ENCODE measurements at regions not wholly inside any gene's neighbourhood (a gene's known extent, or its start where the extent isn't known, plus 50 kb on each side); places are given as distances from the start of the nearest gene placed in this dataset.

GRCh38 chrX:82675104-82675503 lies 833.0 kb upstream of the POU3F4 start:
- no peak overlapping the region for H3K4me3 ChIP-seq (ENCODE audit: control insufficient read depth, low read depth, low read length)
- DNase-seq (ENCODE audit: low read depth) = no peak
- no peak for TF ChIP-seq CTCF (conservative IDR thresholded peaks at IDR 0.05; ENCODE audit: control insufficient read depth, insufficient read depth, low read depth, low read length)

DNA sequence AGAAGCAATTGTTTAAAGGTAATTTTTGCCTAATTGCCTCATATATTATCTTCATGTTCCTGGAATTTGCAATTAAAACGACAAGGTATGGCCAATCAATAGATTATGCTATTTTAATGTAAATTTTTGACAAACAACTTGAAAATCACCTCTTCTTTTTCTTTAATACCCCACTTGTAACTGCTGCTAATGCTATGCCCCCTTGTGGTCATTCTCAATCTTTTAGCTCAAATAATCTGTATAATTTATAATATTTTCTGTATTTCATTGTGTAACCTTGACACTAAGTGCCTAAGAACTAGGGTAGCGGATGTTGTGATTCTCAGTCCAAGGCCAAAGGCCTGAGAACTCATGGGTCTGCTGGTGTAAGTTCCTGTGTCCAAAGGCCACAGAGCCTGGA lies 831.7 kb upstream of the POU3F4 start:
- no peak overlapping the region for H3K4me3 ChIP-seq (ENCODE audit: control insufficient read depth, low read depth, low read length)
- peak; percentile 3 for DNase-seq (ENCODE audit: low read depth)
- TF ChIP-seq CTCF (conservative IDR thresholded peaks at IDR 0.05; ENCODE audit: control insufficient read depth, insufficient read depth, low read depth, low read length) = peak; percentile 19

GRCh38 chrX:82677286-82677685 lies 830.8 kb upstream of the POU3F4 start:
- TF ChIP-seq CTCF (conservative IDR thresholded peaks at IDR 0.05; ENCODE audit: control insufficient read depth, insufficient read depth, low read depth, low read length) = no peak
- DNase-seq (ENCODE audit: low read depth) = no peak
- no peak overlapping the region for H3K4me3 ChIP-seq (ENCODE audit: control insufficient read depth, low read depth, low read length)

DNA sequence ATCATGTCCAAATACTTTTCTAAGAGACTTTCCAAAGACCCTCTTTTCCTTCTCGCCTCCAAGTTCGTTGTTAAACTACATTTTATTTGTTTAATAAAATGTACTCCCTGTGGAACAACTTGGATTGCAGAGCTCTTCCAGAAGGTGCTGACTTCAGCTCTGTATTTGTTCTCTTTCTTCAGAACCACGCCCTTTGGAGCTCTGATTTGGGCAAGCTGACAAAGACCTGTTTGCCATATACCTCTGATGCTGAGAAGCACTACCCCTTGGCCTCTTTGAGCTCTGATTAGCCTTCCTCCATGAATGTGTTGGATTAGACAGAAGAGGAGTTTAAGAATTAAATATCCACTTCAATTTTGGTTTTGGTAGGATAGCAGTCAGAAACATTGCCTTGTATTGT lies 815.1 kb upstream of the POU3F4 start:
- no peak overlapping the region for H3K4me3 ChIP-seq (ENCODE audit: control insufficient read depth, low read depth, low read length)
- TF ChIP-seq CTCF (conservative IDR thresholded peaks at IDR 0.05; ENCODE audit: control insufficient read depth, insufficient read depth, low read depth, low read length) = no peak
- no peak for DNase-seq (ENCODE audit: low read depth)

DNA sequence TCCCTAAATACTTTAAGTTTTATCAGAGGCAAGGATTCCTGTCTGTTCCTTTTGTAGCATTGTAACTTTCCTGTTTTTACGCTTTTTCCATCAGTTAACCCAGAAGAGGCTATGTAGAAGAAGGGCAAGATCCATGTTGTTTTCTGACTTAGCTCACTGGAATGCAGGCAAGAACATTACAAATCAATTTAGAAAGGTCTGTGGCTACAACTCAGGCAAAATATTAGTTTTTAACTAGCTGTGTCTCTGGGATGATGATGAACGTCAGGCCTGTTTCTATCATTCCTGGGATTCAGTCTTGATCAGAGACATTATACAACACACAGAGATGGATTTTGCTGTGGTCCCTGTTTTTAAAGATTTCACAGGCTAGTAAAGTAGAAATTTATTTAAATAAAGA lies 813.0 kb upstream of the POU3F4 start:
- H3K4me3 ChIP-seq (ENCODE audit: control insufficient read depth, low read depth, low read length) = no peak overlapping the region
- no peak for TF ChIP-seq CTCF (conservative IDR thresholded peaks at IDR 0.05; ENCODE audit: control insufficient read depth, insufficient read depth, low read depth, low read length)
- peak; percentile 0 for DNase-seq (ENCODE audit: low read depth)

- DNase-seq (ENCODE audit: low read depth) = no peak
- TF ChIP-seq CTCF (conservative IDR thresholded peaks at IDR 0.05; ENCODE audit: control insufficient read depth, insufficient read depth, low read depth, low read length) = no peak
- H3K4me3 ChIP-seq (ENCODE audit: control insufficient read depth, low read depth, low read length) = no peak overlapping the region
These were observed 804.5 kb upstream of the POU3F4 start for GRCh38 chrX:82703551-82703950.

GRCh38 chrX:82711457-82711856 lies 796.6 kb upstream of the POU3F4 start:
- H3K4me3 ChIP-seq (ENCODE audit: control insufficient read depth, low read depth, low read length) = no peak overlapping the region
- DNase-seq (ENCODE audit: low read depth) = peak; percentile 2
- TF ChIP-seq CTCF (conservative IDR thresholded peaks at IDR 0.05; ENCODE audit: control insufficient read depth, insufficient read depth, low read depth, low read length) = no peak

All from fibroblast of mammary gland (primary cell).